Endothelial cell of umbilical vein (primary cell): ENCODE measurements at regions not wholly inside any gene's neighbourhood (a gene's known extent, or its start where the extent isn't known, plus 50 kb on each side); places are given as distances from the start of the nearest gene placed in this dataset.

Experiments used
- JUN ChIP-seq: IDR thresholded peaks from 2 replicates; pipeline ENCODE4 v1.6.1; 2011; ENCODE audit warnings: borderline replicate concordance, low read depth; ENCODE audit not compliant: insufficient read length, insufficient read depth
- TF ChIP-seq, protein P1 (sequence below), 2 donors: IDR thresholded peaks; 1 replicate in 1 of 2; 2 replicates in 1 of 2; pipeline ENCODE4 v1.5.1; 2011; ENCODE audit warnings: low read length in 2 of 2, mild to moderate bottlenecking in 2 of 2, moderate library complexity in 2 of 2, control low read depth in 1 of 2, inconsistent platforms in 1 of 2, low read depth in 1 of 2; ENCODE audit not compliant: insufficient read depth in 1 of 2; ENCODE audit errors: extremely low read depth in 1 of 2
- TF ChIP-seq, protein P2 (sequence below): IDR thresholded peaks from 2 replicates; pipeline ENCODE4 v1.6.1; 2011; ENCODE audit not compliant: insufficient read depth, insufficient read length

DNA sequence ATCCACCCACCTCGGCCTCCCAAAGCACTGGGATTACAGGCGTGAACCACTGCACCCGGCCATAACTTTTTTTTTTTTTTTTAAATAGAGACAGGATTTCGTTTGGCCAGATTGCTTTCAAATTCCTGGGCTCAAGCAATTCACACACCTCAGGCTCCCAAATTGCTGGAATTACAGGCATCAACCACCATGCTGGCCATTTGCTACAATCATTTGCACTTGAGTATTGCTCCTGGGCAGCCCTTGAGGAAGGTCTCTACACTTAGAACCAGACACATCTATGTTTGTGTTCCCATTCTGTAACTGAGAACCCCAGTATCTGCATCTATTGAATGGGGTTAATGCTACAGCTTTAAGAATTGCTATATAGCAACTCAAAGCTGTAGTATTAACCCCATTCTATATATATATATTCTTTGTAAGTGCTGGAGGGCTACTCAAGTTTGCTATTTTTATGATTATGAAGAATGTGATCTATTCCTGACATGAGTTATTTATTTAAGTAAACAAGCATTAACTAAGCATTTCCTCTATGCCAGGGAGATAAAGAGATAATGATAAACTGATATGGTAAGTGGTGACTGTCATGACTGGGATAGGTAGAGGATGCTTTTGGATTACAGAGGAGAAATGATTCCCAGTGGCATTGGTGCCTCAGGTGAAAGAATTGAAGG lies 496.5 kb upstream of the TNC start:
- no peak for TF ChIP-seq JUN
- TF ChIP-seq, protein P1, sequence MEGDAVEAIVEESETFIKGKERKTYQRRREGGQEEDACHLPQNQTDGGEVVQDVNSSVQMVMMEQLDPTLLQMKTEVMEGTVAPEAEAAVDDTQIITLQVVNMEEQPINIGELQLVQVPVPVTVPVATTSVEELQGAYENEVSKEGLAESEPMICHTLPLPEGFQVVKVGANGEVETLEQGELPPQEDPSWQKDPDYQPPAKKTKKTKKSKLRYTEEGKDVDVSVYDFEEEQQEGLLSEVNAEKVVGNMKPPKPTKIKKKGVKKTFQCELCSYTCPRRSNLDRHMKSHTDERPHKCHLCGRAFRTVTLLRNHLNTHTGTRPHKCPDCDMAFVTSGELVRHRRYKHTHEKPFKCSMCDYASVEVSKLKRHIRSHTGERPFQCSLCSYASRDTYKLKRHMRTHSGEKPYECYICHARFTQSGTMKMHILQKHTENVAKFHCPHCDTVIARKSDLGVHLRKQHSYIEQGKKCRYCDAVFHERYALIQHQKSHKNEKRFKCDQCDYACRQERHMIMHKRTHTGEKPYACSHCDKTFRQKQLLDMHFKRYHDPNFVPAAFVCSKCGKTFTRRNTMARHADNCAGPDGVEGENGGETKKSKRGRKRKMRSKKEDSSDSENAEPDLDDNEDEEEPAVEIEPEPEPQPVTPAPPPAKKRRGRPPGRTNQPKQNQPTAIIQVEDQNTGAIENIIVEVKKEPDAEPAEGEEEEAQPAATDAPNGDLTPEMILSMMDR (IDR thresholded peaks at IDR 0.05; ENCODE audit: extremely low read depth in 1 of 2, insufficient read depth in 1 of 2, low read depth in 1 of 2, low read length in 2 of 2), result no peak
- TF ChIP-seq, protein P2, sequence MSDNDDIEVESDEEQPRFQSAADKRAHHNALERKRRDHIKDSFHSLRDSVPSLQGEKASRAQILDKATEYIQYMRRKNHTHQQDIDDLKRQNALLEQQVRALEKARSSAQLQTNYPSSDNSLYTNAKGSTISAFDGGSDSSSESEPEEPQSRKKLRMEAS, result no peak
